GM23248 (cell line): ENCODE measurements at regions not wholly inside any gene's neighbourhood (a gene's known extent, or its start where the extent isn't known, plus 50 kb on each side); places are given as distances from the start of the nearest gene placed in this dataset.

Experiments
- DNase-seq: peaks from one replicate; pipeline ENCODE4 v3.0.0-alpha.2; 2015
- H2AFZ ChIP-seq: fragments of 200-600 bp; sonication (generic); 2 replicates; pipeline ENCODE4 v1.6.1; 2016; ENCODE audit warnings: antibody characterized with exemption
- H3F3A ChIP-seq: fragments of 200-600 bp; sonication (generic); 2 replicates; pipeline ENCODE4 v1.6.1; 2016; ENCODE audit warnings: mild to moderate bottlenecking, antibody characterized with exemption, mixed run types; ENCODE audit not compliant: insufficient read depth
- H3K27ac ChIP-seq: fragments of 200-600 bp; sonication (generic); 2 replicates; pipeline ENCODE4 v1.5.1; 2016; ENCODE audit warnings: mild to moderate bottlenecking
- H3K27me3 ChIP-seq: fragments of 200-600 bp; sonication (generic); replicated peaks from 2 replicates; pipeline ENCODE4 v1.6.1; 2016; ENCODE audit warnings: mild to moderate bottlenecking; ENCODE audit not compliant: insufficient read depth
- H3K36me3 ChIP-seq: fragments of 200-600 bp; sonication (generic); 2 replicates; pipeline ENCODE4 v1.6.1; 2016; ENCODE audit warnings: low read depth, mild to moderate bottlenecking
- H3K4me1 ChIP-seq: fragments of 200-600 bp; sonication (generic); 2 replicates; pipeline ENCODE4 v1.6.1; 2016; ENCODE audit warnings: mild to moderate bottlenecking; ENCODE audit not compliant: insufficient read depth
- H3K4me2 ChIP-seq: fragments of 200-600 bp; sonication (generic); one replicate; pipeline ENCODE4 v1.6.1; 2016; ENCODE audit warnings: mild to moderate bottlenecking; ENCODE audit not compliant: unreplicated experiment
- H3K4me3 ChIP-seq: fragments of 200-600 bp; sonication (generic); 2 replicates; pipeline ENCODE4 v1.5.1; 2016; ENCODE audit warnings: mild to moderate bottlenecking
- H3K79me2 ChIP-seq: fragments of 200-600 bp; sonication (generic); 2 replicates; pipeline ENCODE4 v1.6.1; 2016; ENCODE audit warnings: mild to moderate bottlenecking; ENCODE audit not compliant: insufficient read depth
- H3K9ac ChIP-seq: fragments of 200-600 bp; sonication (generic); 2 replicates; pipeline ENCODE4 v1.6.1; 2016; ENCODE audit warnings: mild to moderate bottlenecking
- H3K9me2 ChIP-seq: fragments of 200-600 bp; sonication (generic); 2 replicates; pipeline ENCODE4 v1.6.1; 2016; ENCODE audit warnings: mixed run types, mild to moderate bottlenecking, moderate library complexity; ENCODE audit not compliant: insufficient read depth
- H3K9me3 ChIP-seq: fragments of 200-600 bp; sonication (generic); one replicate; pipeline ENCODE4 v1.6.1; 2017; ENCODE audit warnings: low read depth
- H4K20me1 ChIP-seq: fragments of 200-600 bp; sonication (generic); 2 replicates; pipeline ENCODE4 v1.6.0; 2016; ENCODE audit not compliant: insufficient read depth
- EZH2 ChIP-seq: fragments of 200-600 bp; sonication (generic); IDR thresholded peaks from 2 replicates; pipeline ENCODE4 v1.6.1; 2018; ENCODE audit warnings: antibody characterized with exemption, mild to moderate bottlenecking; ENCODE audit not compliant: insufficient read depth, poor library complexity, severe bottlenecking
- EZH2phosphoT487 ChIP-seq: fragments of 200-600 bp; sonication (generic); IDR thresholded peaks from 2 replicates; pipeline ENCODE4 v1.6.1; 2018; ENCODE audit warnings: antibody characterized with exemption, moderate library complexity, mild to moderate bottlenecking, low read depth; ENCODE audit not compliant: insufficient read depth
- WGBS, 2 experiments: methylation state at CpG; one replicate each; pipeline ENCODE4 v1.1.6; 2015 to 2017; ENCODE audit warnings: low lambda C conversion rate in 2 of 2, low coverage in 1 of 2; ENCODE audit errors: missing lambda C conversion rate in 2 of 2; 5-methylcytosine and 5-hydroxymethylcytosine counted together
- in situ Hi-C: fragments of 300-500 bp; cut with MboI; formaldehyde crosslinking; loops from 2 replicates; pipeline ENCODE4 v1.15.0; 2020

DNA sequence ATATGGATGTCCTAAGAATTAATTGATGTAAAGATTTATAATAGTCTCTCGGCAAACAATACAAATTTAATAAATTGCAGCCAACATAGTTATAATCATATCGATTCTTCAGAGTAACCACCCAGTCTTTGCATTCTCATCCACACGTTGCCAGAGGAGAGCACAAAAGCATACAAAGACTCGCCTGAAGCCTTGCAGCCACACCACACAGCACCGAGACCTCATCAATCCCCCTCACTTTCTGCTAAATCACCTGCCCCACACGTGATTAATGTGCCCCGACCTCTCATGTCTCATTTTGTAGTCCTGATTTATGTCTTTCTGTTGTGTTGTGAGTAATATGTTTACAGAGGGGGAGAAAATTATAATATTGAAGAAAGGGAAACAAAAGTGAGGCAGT is 510.4 kb downstream of the TRIML1 start:
- Histone ChIP-seq H3K27me3 (no peaks in the 10 kb centered on the region), H3K27ac (no peak overlapping the region), H3K4me1 (no peaks in the 10 kb centered on the region), H4K20me1 (no peaks in the 10 kb centered on the region), H3K4me3 (no peak overlapping the region), H2AFZ (no peak overlapping the region), H3K4me2 (no peak overlapping the region), H3F3A (no peaks in the 10 kb centered on the region), H3K79me2 (no peaks in the 10 kb centered on the region), H3K9me3 (peaks cover 4% of the 10 kb centered on the region), H3K9me2 (no peaks in the 10 kb centered on the region), H3K36me3 (no peaks in the 10 kb centered on the region), H3K9ac (no peak overlapping the region)
- in situ Hi-C loops, result no loop called here
- 21% methylated on average over 7 of the region's 7 CpGs for WGBS, 2 experiments
- DNase-seq, result no peak
- TF ChIP-seq EZH2 (no peak), EZH2phosphoT487 (no peak)

DNA sequence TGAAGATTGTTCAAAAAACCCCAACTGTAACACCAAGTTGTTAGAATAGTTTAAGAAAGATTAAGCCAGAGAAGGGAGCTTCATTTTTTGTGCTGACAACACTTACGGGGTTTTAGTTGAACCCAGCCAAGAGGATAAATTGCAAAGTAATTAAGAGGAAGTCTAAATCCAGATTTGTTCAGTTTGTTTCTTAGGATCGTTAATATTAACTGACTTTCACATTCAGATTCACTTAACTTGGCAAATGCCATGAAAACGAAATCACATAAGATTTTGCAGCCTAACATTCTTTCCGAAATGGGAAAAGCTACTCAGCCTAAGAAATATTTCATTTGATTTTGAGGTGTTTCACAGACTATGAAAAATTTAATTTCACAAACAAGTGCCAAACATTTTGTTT is 511.3 kb downstream of the TRIML1 start:
- Histone ChIP-seq H4K20me1 (no peaks in the 10 kb centered on the region), H3K9me2 (no peaks in the 10 kb centered on the region), H3K4me2 (no peak overlapping the region), H3K9ac (no peak overlapping the region), H2AFZ (no peak overlapping the region), H3K36me3 (no peaks in the 10 kb centered on the region), H3K27me3 (no peaks in the 10 kb centered on the region), H3K79me2 (no peaks in the 10 kb centered on the region), H3K4me1 (no peaks in the 10 kb centered on the region), H3K27ac (no peak overlapping the region), H3K4me3 (no peak overlapping the region), H3F3A (no peaks in the 10 kb centered on the region), H3K9me3 (peaks cover 4% of the 10 kb centered on the region)
- in situ Hi-C loops, result no loop called here
- TF ChIP-seq EZH2 (no peak), EZH2phosphoT487 (no peak)
- DNase-seq, result no peak
- 3% methylated on average over 4 of the region's 4 CpGs for WGBS, 2 experiments

DNA sequence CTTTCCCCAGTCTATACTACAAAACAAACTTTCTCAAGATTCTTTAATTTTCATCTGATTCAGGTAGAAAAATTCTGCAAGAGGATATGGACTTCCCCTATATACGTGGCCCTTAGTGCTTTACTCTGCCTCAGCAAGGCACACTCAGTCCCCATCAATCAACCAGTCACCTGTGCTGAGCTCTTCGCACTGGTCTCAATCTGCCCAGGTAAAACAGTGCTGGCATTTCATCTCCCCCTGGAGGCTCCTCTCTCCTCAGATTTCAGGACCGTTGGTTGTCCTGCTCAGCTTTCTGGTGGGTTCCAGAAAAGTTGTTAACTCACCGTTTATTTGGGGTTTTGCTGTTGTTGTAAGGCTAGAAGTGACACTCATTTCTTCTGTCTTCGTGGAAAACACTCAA is 518.1 kb downstream of the TRIML1 start:
- DNase-seq, result no peak
- Histone ChIP-seq H3K4me2 (no peak overlapping the region), H2AFZ (no peak overlapping the region), H3K27me3 (no peaks in the 10 kb centered on the region), H3K9me2 (no peaks in the 10 kb centered on the region), H3K4me3 (no peak overlapping the region), H3F3A (no peaks in the 10 kb centered on the region), H3K36me3 (no peaks in the 10 kb centered on the region), H3K9ac (no peak overlapping the region), H3K4me1 (no peaks in the 10 kb centered on the region), H4K20me1 (no peaks in the 10 kb centered on the region), H3K9me3 (peaks cover 4% of the 10 kb centered on the region), H3K27ac (no peak overlapping the region), H3K79me2 (no peaks in the 10 kb centered on the region)
- no peak for TF ChIP-seq EZH2phosphoT487
- TF ChIP-seq EZH2, result no peak
- in situ Hi-C loops, result no loop called here
- 19 to 27% methylated on average over 5 of the region's 5 CpGs for WGBS, 2 experiments

DNA sequence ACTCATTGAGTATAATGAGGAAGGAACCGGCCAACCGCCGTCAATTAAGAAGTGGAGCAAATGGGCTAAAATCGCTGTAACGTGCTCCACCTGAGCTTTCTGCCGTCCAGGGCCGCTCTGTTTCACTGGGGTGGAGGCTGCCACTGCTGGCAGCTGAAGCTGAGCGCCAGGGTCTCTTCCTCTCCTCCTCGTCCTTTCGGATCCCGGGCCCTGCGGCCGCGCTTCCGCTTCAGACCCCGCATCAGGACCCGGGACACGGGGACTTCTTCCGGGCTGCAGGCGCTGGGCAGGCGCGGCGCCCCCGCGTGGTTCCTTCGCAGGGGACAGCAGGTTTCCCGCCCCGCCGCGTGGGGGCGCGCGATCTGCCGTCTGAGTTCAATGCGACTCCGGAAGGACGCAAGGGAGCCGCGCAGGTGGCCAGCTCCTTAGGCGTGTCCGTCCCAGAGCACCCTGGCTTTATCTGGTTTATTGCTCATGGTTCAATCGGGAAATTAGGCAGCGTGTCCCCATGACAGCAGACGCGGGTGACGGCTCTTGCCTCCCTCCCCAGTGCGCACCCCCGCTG is 519.8 kb downstream of the TRIML1 start:
- WGBS, 2 experiments, result 73 to 86% methylated on average over 46 to 48 of the region's 48 CpGs
- no peak overlapping the region for H2AFZ ChIP-seq
- H3K27me3 ChIP-seq, result no peaks in the 10 kb centered on the region
- TF ChIP-seq EZH2, result no peak
- TF ChIP-seq EZH2phosphoT487, result no peak
- H3K79me2 ChIP-seq, result no peaks in the 10 kb centered on the region
- H3K9me2 ChIP-seq, result no peaks in the 10 kb centered on the region
- no peak overlapping the region for H3K4me3 ChIP-seq
- in situ Hi-C loops, result no loop called here
- H4K20me1 ChIP-seq, result no peaks in the 10 kb centered on the region
- no peaks in the 10 kb centered on the region for H3K4me1 ChIP-seq
- no peak overlapping the region for H3K4me2 ChIP-seq
- no peak overlapping the region for H3K27ac ChIP-seq
- no peak for DNase-seq
- no peak overlapping the region for H3K9ac ChIP-seq
- no peaks in the 10 kb centered on the region for H3K9me3 ChIP-seq
- no peaks in the 10 kb centered on the region for H3K36me3 ChIP-seq
- H3F3A ChIP-seq, result no peaks in the 10 kb centered on the region

DNA sequence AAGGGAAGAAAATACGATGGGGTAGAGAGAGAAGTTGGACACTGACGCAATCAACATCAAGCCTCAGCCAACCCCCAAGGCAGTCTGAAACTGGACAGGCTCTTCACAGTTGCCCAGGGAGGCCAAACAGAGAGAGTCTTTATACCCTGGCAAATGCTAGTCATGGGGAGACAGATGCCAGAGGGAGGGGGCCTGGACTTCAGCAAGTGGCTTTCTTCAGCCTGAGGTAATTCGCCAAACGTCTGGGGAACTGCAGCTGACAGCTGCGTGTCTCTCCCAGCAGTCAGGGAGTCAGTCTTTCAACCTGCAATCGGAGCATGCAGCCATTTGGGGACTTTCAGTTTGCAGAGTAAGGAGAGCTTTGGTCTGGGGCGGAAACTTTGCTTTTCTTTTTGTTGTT is 521.6 kb downstream of the TRIML1 start:
- Histone ChIP-seq H2AFZ (no peak overlapping the region), H3K4me1 (no peaks in the 10 kb centered on the region), H3K9me2 (no peaks in the 10 kb centered on the region), H4K20me1 (no peaks in the 10 kb centered on the region), H3F3A (no peaks in the 10 kb centered on the region), H3K9ac (no peak overlapping the region), H3K27me3 (no peaks in the 10 kb centered on the region), H3K9me3 (no peaks in the 10 kb centered on the region), H3K27ac (no peak overlapping the region), H3K36me3 (no peaks in the 10 kb centered on the region), H3K4me3 (no peak overlapping the region), H3K4me2 (no peak overlapping the region), H3K79me2 (no peaks in the 10 kb centered on the region)
- no peak for TF ChIP-seq EZH2phosphoT487
- no peak for TF ChIP-seq EZH2
- no peak for DNase-seq
- in situ Hi-C loops, result no loop called here
- WGBS, 2 experiments, result 20 to 26% methylated on average over 7 of the region's 7 CpGs
